Immature natural killer cell (primary cell): ENCODE measurements at regions not wholly inside any gene's neighbourhood (a gene's known extent, or its start where the extent isn't known, plus 50 kb on each side); places are given as distances from the start of the nearest gene placed in this dataset.

ENCODE experiments used
- DNase-seq, 3 donors: peaks; one replicate each; pipeline ENCODE4 v3.0.0; 2022; ENCODE audit warnings: mixed read lengths in 1 of 3
- H3K27ac Mint-ChIP-seq, 6 donors: one replicate each; pipeline ENCODE4 v1.8.0; 2020; ENCODE audit warnings: mixed read lengths in 6 of 6, mild to moderate bottlenecking in 5 of 6, inconsistent platforms in 4 of 6, moderate library complexity in 3 of 6
- H3K27me3 Mint-ChIP-seq, 3 donors: one replicate each; pipeline ENCODE4 v1.8.0; 2020 to 2021; ENCODE audit warnings: low read depth in 3 of 3, mild to moderate bottlenecking in 3 of 3, mixed read lengths in 3 of 3, moderate library complexity in 3 of 3, inconsistent platforms in 1 of 3
- H3K36me3 Mint-ChIP-seq, 3 donors: one replicate each; pipeline ENCODE4 v1.8.0; 2020; ENCODE audit warnings: mixed read lengths in 3 of 3, inconsistent platforms in 2 of 3, mild to moderate bottlenecking in 2 of 3
- H3K4me1 Mint-ChIP-seq, 2 donors: one replicate each; pipeline ENCODE4 v1.8.0; 2020; ENCODE audit warnings: inconsistent platforms in 2 of 2, mild to moderate bottlenecking in 2 of 2, mixed read lengths in 2 of 2, moderate library complexity in 1 of 2
- H3K4me3 Mint-ChIP-seq, 5 donors: one replicate each; pipeline ENCODE4 v1.8.0; 2020; ENCODE audit warnings: mild to moderate bottlenecking in 5 of 5, mixed read lengths in 5 of 5, inconsistent platforms in 3 of 5, moderate library complexity in 3 of 5
- H3K9me3 Mint-ChIP-seq, 6 donors: one replicate each; pipeline ENCODE4 v1.8.0; 2020; ENCODE audit warnings: mild to moderate bottlenecking in 6 of 6, mixed read lengths in 6 of 6, inconsistent platforms in 4 of 6, moderate library complexity in 3 of 6

GRCh38 chr7:155961241-155962190 lies 149.3 kb upstream of the SHH start:
- H3K27me3 Mint-ChIP-seq, result peaks cover 0 to 2% (median 0%) of the 10 kb centered on the region in 3 donors
- no peak overlapping the region for H3K4me3 Mint-ChIP-seq
- peaks cover 4 to 6% of the 10 kb centered on the region in 2 donors for H3K4me1 Mint-ChIP-seq
- H3K9me3 Mint-ChIP-seq, result peaks cover 0 to 2% (median 0%) of the 10 kb centered on the region in 6 donors
- H3K27ac Mint-ChIP-seq, result no peak overlapping the region
- no peak for DNase-seq
- no peaks in the 10 kb centered on the region for H3K36me3 Mint-ChIP-seq

DNA sequence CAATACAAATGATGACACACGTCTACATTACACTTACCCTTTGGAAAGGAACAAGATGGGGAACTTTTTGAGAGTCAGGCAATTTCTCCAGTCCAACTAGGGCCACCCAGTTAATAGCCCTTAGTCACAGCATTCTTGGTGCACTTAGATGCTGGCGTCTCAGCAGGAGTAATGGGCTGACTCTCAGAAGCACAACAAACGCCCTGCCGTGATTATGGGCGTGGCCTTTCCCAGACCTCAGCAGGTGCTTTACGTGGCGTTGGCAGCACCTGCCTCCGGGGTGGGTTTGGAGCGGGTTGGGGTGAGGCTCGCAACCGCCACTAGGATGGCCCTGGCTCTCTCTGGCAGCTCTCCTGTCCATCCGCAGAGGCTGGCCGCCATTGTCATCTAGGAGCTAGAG lies 147.6 kb upstream of the SHH start:
- H3K27ac Mint-ChIP-seq, result no peak overlapping the region
- DNase-seq, result no peak
- peaks cover 0 to 2% (median 0%) of the 10 kb centered on the region in 6 donors for H3K9me3 Mint-ChIP-seq
- H3K36me3 Mint-ChIP-seq, result no peaks in the 10 kb centered on the region
- peaks cover 4 to 6% of the 10 kb centered on the region in 2 donors for H3K4me1 Mint-ChIP-seq
- H3K27me3 Mint-ChIP-seq, result peaks cover 0 to 2% (median 0%) of the 10 kb centered on the region in 3 donors
- no peak overlapping the region for H3K4me3 Mint-ChIP-seq

DNA sequence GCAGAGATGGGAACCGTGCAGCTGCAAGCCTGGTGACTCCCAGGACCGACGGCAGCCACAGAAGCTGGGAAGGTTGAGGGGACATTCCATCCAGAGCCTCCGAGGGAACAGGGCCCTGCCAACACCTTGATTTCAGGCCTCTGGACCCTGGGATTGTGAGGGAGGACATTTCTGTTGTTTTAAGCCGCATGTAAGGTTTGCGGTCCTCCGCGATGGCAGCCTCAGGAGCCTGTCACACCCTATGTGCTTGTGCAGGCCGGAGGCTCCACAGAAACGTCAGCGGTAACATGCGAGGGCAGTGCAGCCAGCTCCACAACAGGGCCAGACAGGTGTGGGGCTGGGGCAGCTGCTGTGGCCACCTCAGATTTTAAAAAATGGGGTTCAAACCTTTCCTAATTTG lies 144.7 kb upstream of the SHH start:
- Mint-ChIP-seq H3K27me3 (no peaks in the 10 kb centered on the region), H3K9me3 (no peaks in the 10 kb centered on the region), H3K36me3 (no peaks in the 10 kb centered on the region), H3K4me1 (no peaks in the 10 kb centered on the region), H3K27ac (no peak overlapping the region), H3K4me3 (no peak overlapping the region)
- DNase-seq, result no peak

GRCh38 chr7:155955367-155955635 lies 143.0 kb upstream of the SHH start:
- H3K9me3 Mint-ChIP-seq, result no peaks in the 10 kb centered on the region
- H3K27ac Mint-ChIP-seq, result no peak overlapping the region
- no peak for DNase-seq
- H3K4me1 Mint-ChIP-seq, result no peaks in the 10 kb centered on the region
- H3K36me3 Mint-ChIP-seq, result no peaks in the 10 kb centered on the region
- H3K4me3 Mint-ChIP-seq, result no peak overlapping the region
- no peaks in the 10 kb centered on the region for H3K27me3 Mint-ChIP-seq

GRCh38 chr7:155954550-155955366 lies 142.5 kb upstream of the SHH start:
- Mint-ChIP-seq H3K27me3 (no peaks in the 10 kb centered on the region), H3K9me3 (no peaks in the 10 kb centered on the region), H3K27ac (no peak overlapping the region), H3K4me1 (no peaks in the 10 kb centered on the region), H3K36me3 (no peaks in the 10 kb centered on the region), H3K4me3 (no peak overlapping the region)
- no peak for DNase-seq

GRCh38 chr7:155953781-155954549 lies 141.7 kb upstream of the SHH start:
- Mint-ChIP-seq H3K9me3 (no peaks in the 10 kb centered on the region), H3K4me3 (no peak overlapping the region), H3K27ac (no peak overlapping the region), H3K27me3 (peaks cover 0 to 2% (median 0%) of the 10 kb centered on the region in 3 donors), H3K36me3 (no peaks in the 10 kb centered on the region), H3K4me1 (no peaks in the 10 kb centered on the region)
- DNase-seq, result no peak

DNA sequence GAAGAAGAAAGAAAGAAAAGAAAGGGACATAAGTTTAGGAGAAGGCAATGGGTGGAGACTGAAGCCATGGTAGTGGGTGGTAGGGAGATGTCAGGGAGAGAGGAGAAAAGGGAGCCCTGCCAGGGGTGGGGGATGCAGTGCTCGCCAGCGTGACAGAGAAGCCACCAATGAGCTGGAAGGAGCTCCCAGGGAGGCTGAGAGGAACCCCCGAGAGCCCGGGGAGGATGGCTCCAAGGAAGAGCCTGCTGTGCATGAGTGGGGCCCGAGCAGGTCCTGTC lies 141.2 kb upstream of the SHH start:
- H3K27ac Mint-ChIP-seq, result no peak overlapping the region
- H3K4me1 Mint-ChIP-seq, result no peaks in the 10 kb centered on the region
- H3K36me3 Mint-ChIP-seq, result no peaks in the 10 kb centered on the region
- no peaks in the 10 kb centered on the region for H3K9me3 Mint-ChIP-seq
- peaks cover 0 to 2% (median 0%) of the 10 kb centered on the region in 3 donors for H3K27me3 Mint-ChIP-seq
- no peak overlapping the region for H3K4me3 Mint-ChIP-seq
- DNase-seq, result no peak

GRCh38 chr7:155951554-155952158 lies 139.4 kb upstream of the SHH start:
- Mint-ChIP-seq H3K27me3 (peaks cover 0 to 2% (median 0%) of the 10 kb centered on the region in 3 donors), H3K27ac (no peak overlapping the region), H3K36me3 (no peaks in the 10 kb centered on the region), H3K4me1 (no peaks in the 10 kb centered on the region), H3K9me3 (no peaks in the 10 kb centered on the region), H3K4me3 (no peak overlapping the region)
- DNase-seq, result no peak

DNA sequence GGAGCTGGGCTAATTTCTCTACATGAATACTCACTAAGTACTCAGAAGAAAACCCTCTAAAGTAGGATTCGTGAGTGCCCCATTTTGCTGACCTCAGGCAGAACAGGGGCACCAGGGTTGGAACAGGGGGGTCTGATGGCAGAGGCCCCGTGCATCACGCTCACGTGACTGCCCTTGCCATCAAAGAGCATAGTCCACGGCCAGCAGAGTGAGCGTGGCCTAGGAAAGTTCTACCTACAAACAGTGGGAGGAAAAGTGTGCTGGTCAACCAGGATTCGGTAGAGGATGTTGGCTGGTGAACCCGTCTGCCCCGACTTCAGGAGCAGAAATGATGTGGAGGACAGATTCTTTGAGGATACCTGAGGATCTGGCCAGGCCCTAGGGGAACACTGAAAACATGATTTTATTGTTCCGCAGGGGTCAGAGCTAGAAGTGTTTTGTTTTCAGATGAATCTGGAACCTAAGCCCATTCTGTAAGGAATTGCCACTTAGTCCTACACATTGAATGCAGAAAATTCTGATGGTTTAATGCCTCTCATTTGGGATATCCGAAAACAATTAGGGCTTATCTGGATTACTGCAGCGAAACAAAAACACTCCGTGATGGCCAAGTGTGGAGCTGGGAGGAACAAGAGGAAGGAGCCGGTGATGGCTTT lies 138.8 kb upstream of the SHH start:
- peaks cover 0 to 2% (median 0%) of the 10 kb centered on the region in 3 donors for H3K27me3 Mint-ChIP-seq
- no peak overlapping the region for H3K4me3 Mint-ChIP-seq
- DNase-seq, result no peak
- H3K4me1 Mint-ChIP-seq, result no peaks in the 10 kb centered on the region
- H3K36me3 Mint-ChIP-seq, result no peaks in the 10 kb centered on the region
- no peaks in the 10 kb centered on the region for H3K9me3 Mint-ChIP-seq
- no peak overlapping the region for H3K27ac Mint-ChIP-seq

GRCh38 chr7:155948845-155949244 lies 136.6 kb upstream of the SHH start:
- Mint-ChIP-seq H3K4me1 (no peaks in the 10 kb centered on the region), H3K27ac (no peak overlapping the region), H3K4me3 (no peak overlapping the region), H3K27me3 (peaks cover 0 to 2% (median 2%) of the 10 kb centered on the region in 3 donors), H3K36me3 (no peaks in the 10 kb centered on the region), H3K9me3 (no peaks in the 10 kb centered on the region)
- no peak for DNase-seq

- peaks cover 0 to 2% (median 2%) of the 10 kb centered on the region in 3 donors for H3K27me3 Mint-ChIP-seq
- no peaks in the 10 kb centered on the region for H3K4me1 Mint-ChIP-seq
- no peak overlapping the region for H3K4me3 Mint-ChIP-seq
- no peaks in the 10 kb centered on the region for H3K36me3 Mint-ChIP-seq
- no peak overlapping the region for H3K27ac Mint-ChIP-seq
- no peak for DNase-seq
- no peaks in the 10 kb centered on the region for H3K9me3 Mint-ChIP-seq
These were observed 136.2 kb upstream of the SHH start for GRCh38 chr7:155948423-155948822.

DNA sequence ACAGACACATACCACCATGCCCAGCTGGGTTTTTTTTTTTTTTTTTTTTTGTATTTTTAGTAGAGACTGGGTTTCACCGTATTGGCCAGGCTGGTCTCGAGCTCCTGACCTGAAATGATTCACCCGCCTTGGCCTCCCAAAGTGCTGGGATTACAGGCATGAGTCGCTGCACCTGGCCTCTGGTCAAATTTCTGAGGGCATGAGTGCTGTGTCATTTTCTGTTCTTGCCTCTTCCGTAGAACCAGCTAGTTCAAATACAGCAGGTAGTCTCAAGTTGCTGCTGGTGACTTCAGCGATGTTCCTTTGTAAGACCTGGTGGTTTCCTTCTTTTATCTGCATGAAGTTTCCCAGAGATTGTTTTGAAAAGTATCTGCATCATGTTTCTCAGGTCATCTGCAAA lies 134.8 kb upstream of the SHH start:
- H3K4me3 Mint-ChIP-seq, result no peak overlapping the region
- no peak overlapping the region for H3K27ac Mint-ChIP-seq
- no peaks in the 10 kb centered on the region for H3K36me3 Mint-ChIP-seq
- H3K4me1 Mint-ChIP-seq, result no peaks in the 10 kb centered on the region
- H3K9me3 Mint-ChIP-seq, result no peaks in the 10 kb centered on the region
- peaks cover 0 to 2% (median 2%) of the 10 kb centered on the region in 3 donors for H3K27me3 Mint-ChIP-seq
- no peak for DNase-seq

GRCh38 chr7:155945670-155946325 lies 133.5 kb upstream of the SHH start:
- Mint-ChIP-seq H3K4me3 (no peak overlapping the region), H3K36me3 (no peaks in the 10 kb centered on the region), H3K9me3 (no peaks in the 10 kb centered on the region), H3K27ac (no peak overlapping the region), H3K27me3 (peaks cover 0 to 2% (median 2%) of the 10 kb centered on the region in 3 donors), H3K4me1 (no peaks in the 10 kb centered on the region)
- DNase-seq, result no peak
